SK-N-SH (cell line): ENCODE measurements at regions not wholly inside any gene's neighbourhood (a gene's known extent, or its start where the extent isn't known, plus 50 kb on each side); places are given as distances from the start of the nearest gene placed in this dataset.

Experiments used
- EZH2phosphoT487 ChIP-seq: fragments of 200-600 bp; sonication (generic); IDR thresholded peaks from 2 replicates; pipeline ENCODE4 v1.6.1; 2017; ENCODE audit warnings: low read depth, mixed run types, mild to moderate bottlenecking, antibody characterized with exemption, moderate library complexity, borderline replicate concordance
- FOXM1 ChIP-seq: IDR thresholded peaks from 2 replicates; pipeline ENCODE4 v1.4.0; 2012; ENCODE audit warnings: low read depth, mild to moderate bottlenecking
- GABPA ChIP-seq: IDR thresholded peaks from 2 replicates; pipeline ENCODE4 v1.4.0; 2012; ENCODE audit warnings: low read depth, mild to moderate bottlenecking
- JUND ChIP-seq: IDR thresholded peaks from 2 replicates; pipeline ENCODE4 v1.4.0; 2012
- NFIC ChIP-seq: IDR thresholded peaks from 2 replicates; pipeline ENCODE4 v1.4.0; 2012; ENCODE audit warnings: borderline replicate concordance
- POLR2AphosphoS5 ChIP-seq: IDR thresholded peaks from 2 replicates; pipeline ENCODE4 v1.6.1; 2012; ENCODE audit warnings: low read depth, low read length
- RFX5 ChIP-seq: IDR thresholded peaks from 2 replicates; pipeline ENCODE4 v1.6.1; 2012; ENCODE audit warnings: mild to moderate bottlenecking, improper control_type of control experiment, low read length
- RXRA ChIP-seq: IDR thresholded peaks from 2 replicates; pipeline ENCODE4 v1.4.0; 2012; ENCODE audit warnings: low read depth, mild to moderate bottlenecking, borderline replicate concordance
- YY1 ChIP-seq: IDR thresholded peaks from 2 replicates; pipeline ENCODE4 v1.4.0; 2012; ENCODE audit warnings: low read depth, mild to moderate bottlenecking
- TF ChIP-seq, protein P1 (sequence below): fragments of 200-600 bp; sonication (generic); IDR thresholded peaks from 2 replicates; pipeline ENCODE4 v1.6.1; 2017; ENCODE audit warnings: antibody characterized with exemption, mild to moderate bottlenecking, moderate library complexity
- TF ChIP-seq, protein P2 (sequence below): IDR thresholded peaks from 2 replicates; pipeline ENCODE4 v1.4.0; 2012; ENCODE audit warnings: low read depth, borderline replicate concordance
- TF ChIP-seq, protein P3 (sequence below): IDR thresholded peaks from 2 replicates; pipeline ENCODE4 v1.6.1; 2012; ENCODE audit warnings: mild to moderate bottlenecking, low read depth, low read length, moderate library complexity

DNA sequence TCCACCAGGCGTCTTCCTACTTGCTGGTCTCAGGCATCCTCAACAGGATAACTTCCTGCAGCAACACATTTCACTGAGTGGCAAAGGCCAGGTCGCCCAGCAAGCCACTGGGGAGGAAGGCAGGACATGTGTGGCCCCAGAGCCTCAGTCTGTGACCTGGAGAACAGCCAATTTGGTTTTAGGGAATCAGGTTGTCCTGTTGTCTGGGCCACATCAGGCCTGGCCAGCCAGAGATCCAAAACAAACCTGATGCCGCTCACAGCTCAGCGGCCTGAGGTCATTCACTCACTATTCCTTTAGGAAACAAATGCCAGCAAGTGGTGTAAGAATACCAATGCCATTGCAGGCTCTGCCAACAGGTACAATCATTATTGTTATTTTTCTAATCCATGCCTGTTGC is 210.7 kb downstream of the VAPA start:
- no peak for TF ChIP-seq YY1
- TF ChIP-seq, protein P1, sequence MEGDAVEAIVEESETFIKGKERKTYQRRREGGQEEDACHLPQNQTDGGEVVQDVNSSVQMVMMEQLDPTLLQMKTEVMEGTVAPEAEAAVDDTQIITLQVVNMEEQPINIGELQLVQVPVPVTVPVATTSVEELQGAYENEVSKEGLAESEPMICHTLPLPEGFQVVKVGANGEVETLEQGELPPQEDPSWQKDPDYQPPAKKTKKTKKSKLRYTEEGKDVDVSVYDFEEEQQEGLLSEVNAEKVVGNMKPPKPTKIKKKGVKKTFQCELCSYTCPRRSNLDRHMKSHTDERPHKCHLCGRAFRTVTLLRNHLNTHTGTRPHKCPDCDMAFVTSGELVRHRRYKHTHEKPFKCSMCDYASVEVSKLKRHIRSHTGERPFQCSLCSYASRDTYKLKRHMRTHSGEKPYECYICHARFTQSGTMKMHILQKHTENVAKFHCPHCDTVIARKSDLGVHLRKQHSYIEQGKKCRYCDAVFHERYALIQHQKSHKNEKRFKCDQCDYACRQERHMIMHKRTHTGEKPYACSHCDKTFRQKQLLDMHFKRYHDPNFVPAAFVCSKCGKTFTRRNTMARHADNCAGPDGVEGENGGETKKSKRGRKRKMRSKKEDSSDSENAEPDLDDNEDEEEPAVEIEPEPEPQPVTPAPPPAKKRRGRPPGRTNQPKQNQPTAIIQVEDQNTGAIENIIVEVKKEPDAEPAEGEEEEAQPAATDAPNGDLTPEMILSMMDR, result no peak
- no peak for TF ChIP-seq NFIC
- no peak for TF ChIP-seq POLR2AphosphoS5
- no peak for TF ChIP-seq GABPA
- TF ChIP-seq, protein P2, sequence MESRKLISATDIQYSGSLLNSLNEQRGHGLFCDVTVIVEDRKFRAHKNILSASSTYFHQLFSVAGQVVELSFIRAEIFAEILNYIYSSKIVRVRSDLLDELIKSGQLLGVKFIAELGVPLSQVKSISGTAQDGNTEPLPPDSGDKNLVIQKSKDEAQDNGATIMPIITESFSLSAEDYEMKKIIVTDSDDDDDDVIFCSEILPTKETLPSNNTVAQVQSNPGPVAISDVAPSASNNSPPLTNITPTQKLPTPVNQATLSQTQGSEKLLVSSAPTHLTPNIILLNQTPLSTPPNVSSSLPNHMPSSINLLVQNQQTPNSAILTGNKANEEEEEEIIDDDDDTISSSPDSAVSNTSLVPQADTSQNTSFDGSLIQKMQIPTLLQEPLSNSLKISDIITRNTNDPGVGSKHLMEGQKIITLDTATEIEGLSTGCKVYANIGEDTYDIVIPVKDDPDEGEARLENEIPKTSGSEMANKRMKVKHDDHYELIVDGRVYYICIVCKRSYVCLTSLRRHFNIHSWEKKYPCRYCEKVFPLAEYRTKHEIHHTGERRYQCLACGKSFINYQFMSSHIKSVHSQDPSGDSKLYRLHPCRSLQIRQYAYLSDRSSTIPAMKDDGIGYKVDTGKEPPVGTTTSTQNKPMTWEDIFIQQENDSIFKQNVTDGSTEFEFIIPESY, result no peak
- TF ChIP-seq, protein P3, sequence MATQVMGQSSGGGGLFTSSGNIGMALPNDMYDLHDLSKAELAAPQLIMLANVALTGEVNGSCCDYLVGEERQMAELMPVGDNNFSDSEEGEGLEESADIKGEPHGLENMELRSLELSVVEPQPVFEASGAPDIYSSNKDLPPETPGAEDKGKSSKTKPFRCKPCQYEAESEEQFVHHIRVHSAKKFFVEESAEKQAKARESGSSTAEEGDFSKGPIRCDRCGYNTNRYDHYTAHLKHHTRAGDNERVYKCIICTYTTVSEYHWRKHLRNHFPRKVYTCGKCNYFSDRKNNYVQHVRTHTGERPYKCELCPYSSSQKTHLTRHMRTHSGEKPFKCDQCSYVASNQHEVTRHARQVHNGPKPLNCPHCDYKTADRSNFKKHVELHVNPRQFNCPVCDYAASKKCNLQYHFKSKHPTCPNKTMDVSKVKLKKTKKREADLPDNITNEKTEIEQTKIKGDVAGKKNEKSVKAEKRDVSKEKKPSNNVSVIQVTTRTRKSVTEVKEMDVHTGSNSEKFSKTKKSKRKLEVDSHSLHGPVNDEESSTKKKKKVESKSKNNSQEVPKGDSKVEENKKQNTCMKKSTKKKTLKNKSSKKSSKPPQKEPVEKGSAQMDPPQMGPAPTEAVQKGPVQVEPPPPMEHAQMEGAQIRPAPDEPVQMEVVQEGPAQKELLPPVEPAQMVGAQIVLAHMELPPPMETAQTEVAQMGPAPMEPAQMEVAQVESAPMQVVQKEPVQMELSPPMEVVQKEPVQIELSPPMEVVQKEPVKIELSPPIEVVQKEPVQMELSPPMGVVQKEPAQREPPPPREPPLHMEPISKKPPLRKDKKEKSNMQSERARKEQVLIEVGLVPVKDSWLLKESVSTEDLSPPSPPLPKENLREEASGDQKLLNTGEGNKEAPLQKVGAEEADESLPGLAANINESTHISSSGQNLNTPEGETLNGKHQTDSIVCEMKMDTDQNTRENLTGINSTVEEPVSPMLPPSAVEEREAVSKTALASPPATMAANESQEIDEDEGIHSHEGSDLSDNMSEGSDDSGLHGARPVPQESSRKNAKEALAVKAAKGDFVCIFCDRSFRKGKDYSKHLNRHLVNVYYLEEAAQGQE, result no peak
- no peak for TF ChIP-seq RFX5
- no peak for TF ChIP-seq EZH2phosphoT487
- TF ChIP-seq FOXM1, result no peak
- TF ChIP-seq RXRA, result no peak
- TF ChIP-seq JUND, result no peak
